Omental fat pad (tissue), 3 donors: ENCODE measurements at regions not wholly inside any gene's neighbourhood (a gene's known extent, or its start where the extent isn't known, plus 50 kb on each side); places are given as distances from the start of the nearest gene placed in this dataset.

Source experiments
- ATAC-seq: fragments of 150-250 bp; one replicate; pipeline ENCODE4 v1.9.1; 2016; ENCODE audit warnings: mild to moderate bottlenecking, moderate library complexity; ENCODE audit not compliant: low FRiP score
- DNase-seq: peaks from one replicate; pipeline ENCODE4 v3.0.0-alpha.2; 2019; ENCODE audit warnings: low spot score
- CTCF ChIP-seq, 3 donors: fragments of 450-650 bp; IDR thresholded peaks; one replicate each; pipeline ENCODE4 v1.5.1; 2016 to 2017; ENCODE audit warnings: antibody characterized with exemption in 3 of 3, mild to moderate bottlenecking in 3 of 3, moderate library complexity in 2 of 3

GRCh38 chr10:31157123-31158010 is 125.7 kb upstream of the ZNF438 start:
- DNase-seq (no peak), ATAC-seq (no peak)
- TF ChIP-seq CTCF (IDR thresholded peaks at IDR 0.05): no peak

GRCh38 chr10:31158011-31158658 is 126.5 kb upstream of the ZNF438 start:
- ATAC-seq: no peak
- TF ChIP-seq CTCF (IDR thresholded peaks at IDR 0.05): no peak

GRCh38 chr10:31166606-31167005 is 134.9 kb upstream of the ZNF438 start:
- ATAC-seq: no peak
- DNase-seq: no peak
- no peak for TF ChIP-seq CTCF (IDR thresholded peaks at IDR 0.05)

More at GRCh38 chr10:31158011-31158658, 126.5 kb upstream of the ZNF438 start:
- DNase-seq: no peak

GRCh38 chr10:31170636-31171035 is 139.0 kb upstream of the ZNF438 start:
- no peak for DNase-seq
- no peak for ATAC-seq
- no peak for TF ChIP-seq CTCF (IDR thresholded peaks at IDR 0.05)

GRCh38 chr10:31171402-31172083 is 139.9 kb upstream of the ZNF438 start:
- ATAC-seq: no peak
- no peak for DNase-seq
- no peak for TF ChIP-seq CTCF (IDR thresholded peaks at IDR 0.05)

- ATAC-seq (no peak), DNase-seq (no peak)
- TF ChIP-seq CTCF (IDR thresholded peaks at IDR 0.05): no peak
Observed at GRCh38 chr10:31172925-31173324, 141.3 kb upstream of the ZNF438 start.
